Amygdala (tissue), 56 donors: ENCODE measurements at regions not wholly inside any gene's neighbourhood (a gene's known extent, or its start where the extent isn't known, plus 50 kb on each side); places are given as distances from the start of the nearest gene placed in this dataset.

ENCODE experiments used
- DNase-seq, 56 donors: peaks; one replicate each; lab custom pipeline; 2025; lab: John Stamatoyannopoulos, UW

DNA sequence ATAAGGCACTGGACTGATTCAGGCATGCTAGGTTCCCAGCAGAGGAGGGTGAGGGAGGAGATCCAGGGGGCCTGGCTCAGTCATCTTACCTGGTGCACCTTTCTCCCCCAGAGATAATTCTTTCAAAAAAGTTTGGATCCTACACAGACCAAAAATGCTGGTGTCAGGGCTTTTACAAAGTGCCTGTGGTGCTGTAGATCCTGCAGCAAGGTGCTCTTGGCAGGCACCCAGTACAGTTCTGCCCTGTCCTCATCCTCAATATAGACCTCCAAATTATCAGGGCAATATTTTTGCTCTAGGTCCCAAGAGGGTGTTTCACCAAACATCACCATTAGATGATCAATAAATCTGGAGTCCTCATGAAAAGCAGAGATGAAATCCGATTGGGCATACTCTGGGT lies 78.5 kb upstream of the IGFBP3 start:
- no peak for DNase-seq

DNA sequence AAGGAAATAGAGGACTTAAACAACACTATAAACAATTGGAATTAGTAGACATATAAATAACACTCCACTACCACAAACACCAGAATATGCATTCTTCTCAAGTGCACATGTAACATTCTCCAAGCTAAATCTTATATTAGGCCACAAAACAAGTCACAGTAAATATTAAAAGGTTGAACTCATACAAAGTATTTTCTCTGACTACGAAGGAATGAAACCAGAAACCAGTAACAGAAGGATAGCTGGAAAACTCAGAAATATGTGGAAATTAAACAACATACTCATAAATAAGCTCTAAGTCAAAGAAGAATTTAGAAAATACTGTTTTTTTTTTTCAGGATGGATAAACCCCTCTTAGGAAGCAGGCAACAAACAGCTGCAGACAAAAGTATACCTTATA lies 77.4 kb upstream of the IGFBP3 start:
- DNase-seq = no peak

DNA sequence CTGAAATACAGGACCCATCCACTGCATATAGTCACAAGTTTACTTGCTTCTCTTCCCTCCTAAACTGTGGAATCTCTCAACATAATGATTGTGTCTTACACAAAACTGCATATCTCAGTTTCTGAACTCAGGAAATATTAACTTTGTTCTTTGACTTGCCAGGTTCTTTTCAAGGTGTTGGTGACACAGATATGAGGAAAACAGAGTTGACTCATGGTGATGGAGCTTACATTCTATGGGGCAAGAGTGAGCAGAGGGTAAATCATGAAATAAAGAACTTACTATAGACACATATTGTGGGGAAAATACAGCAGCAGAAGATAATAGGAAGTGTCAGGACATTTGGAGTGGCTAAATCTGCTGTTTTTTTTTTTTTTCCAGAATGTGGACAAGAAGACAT lies 72.5 kb upstream of the IGFBP3 start:
- no peak for DNase-seq

DNA sequence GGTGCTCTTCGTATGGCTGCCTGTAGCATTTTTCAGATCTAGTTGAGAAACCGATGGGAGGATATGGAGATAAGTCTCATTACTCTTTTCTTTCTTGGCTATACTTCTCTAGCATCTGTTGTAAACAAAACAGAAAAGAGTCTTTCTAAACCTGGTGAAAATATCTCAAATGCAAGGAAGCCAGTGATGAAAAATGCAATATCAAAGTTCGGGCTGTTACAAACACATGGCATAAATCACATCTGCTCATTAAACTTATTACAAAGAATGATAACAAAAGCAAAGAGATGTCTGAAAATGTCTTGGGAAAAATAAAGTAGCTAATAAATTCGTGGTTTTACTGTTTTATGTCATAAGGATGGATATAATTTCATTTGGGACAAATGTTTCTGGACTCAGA lies 71.8 kb upstream of the IGFBP3 start:
- no peak for DNase-seq

DNA sequence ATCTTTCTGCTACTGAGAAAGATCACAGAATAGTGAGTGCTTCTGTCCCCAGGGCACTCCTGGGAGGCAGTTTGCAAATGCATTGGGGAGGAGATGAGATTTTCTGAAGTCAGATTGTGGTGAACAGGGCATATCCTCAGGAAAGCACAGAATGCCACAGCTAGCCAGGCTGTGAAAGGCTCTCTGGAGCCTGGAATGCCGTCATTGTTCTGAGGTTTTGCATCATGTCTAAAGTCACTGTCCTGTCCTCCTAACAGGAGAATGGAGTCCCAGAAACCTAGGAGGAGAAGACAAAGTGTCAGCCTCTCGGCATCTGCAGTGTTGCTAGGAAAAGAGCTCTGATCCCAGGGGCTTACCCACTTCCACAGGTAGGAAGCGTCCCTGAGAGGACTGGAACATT lies 69.2 kb upstream of the IGFBP3 start:
- DNase-seq = no peak

DNA sequence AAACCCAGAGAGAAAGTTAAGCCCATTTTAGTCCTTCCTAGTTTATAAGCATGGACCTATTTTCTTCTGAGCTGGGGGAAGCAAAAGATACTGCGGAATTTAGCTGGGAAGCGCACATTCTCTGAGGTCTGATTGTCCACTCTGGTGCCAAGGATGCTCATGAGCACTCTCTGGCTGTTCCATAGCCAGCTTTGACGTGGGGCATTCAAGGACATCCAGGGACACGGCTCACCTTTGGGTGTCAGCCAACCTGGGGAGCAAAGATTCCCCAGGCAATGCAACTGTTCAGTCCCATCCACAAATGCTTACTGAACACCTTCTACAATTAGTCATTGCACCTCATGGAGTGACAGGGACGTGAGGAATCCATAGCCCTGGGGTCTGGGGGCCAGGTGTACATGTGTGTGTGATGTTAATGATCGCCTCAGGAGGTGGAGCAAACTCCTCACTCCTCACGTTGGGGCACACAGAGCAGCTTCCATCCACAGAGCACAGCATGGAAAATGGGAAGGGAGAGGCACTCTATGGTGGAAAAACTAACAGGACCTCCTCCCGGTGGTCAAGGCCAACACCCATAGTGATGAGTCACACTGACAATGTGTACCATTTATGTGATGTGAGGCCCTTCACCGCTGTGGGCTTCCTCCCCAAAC lies 67.5 kb upstream of the IGFBP3 start:
- no peak for DNase-seq

DNA sequence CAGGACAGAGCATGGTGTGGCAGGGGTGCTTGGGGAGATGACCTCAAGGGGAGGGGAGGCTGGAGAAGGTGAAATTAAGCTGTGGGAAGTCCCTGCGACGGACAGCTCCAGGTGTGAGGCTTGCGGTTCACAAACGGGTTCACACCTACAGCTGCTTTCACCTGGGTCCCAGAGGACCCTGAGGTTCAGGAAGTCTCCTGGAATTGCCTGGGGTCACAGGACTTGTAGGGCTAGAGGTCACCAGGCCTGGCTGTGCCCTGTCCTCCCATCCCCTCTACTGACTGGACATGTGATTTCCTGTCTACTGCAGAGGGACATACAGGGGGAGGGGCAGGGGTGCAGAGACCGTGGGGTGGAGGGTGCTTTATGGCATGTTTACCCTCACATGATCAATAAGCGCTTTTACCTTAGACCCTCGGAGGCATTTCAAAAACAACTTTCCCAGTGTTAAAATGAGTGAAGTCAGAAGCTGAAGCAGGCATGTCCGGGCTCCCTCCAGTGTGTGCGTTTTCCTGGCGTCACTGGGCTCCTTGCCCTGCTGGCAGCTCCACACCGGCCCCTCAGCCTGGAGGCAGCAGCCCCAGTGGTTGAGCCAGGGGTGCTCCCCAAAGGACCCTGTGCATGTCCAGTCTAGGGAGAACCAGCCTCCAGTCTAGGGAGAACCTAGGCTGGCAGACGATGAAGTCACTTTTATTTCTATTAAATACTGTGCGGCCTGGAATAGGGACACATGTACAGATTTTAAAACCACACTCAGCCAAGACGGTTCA lies 66.6 kb upstream of the IGFBP3 start:
- DNase-seq = no peak

DNA sequence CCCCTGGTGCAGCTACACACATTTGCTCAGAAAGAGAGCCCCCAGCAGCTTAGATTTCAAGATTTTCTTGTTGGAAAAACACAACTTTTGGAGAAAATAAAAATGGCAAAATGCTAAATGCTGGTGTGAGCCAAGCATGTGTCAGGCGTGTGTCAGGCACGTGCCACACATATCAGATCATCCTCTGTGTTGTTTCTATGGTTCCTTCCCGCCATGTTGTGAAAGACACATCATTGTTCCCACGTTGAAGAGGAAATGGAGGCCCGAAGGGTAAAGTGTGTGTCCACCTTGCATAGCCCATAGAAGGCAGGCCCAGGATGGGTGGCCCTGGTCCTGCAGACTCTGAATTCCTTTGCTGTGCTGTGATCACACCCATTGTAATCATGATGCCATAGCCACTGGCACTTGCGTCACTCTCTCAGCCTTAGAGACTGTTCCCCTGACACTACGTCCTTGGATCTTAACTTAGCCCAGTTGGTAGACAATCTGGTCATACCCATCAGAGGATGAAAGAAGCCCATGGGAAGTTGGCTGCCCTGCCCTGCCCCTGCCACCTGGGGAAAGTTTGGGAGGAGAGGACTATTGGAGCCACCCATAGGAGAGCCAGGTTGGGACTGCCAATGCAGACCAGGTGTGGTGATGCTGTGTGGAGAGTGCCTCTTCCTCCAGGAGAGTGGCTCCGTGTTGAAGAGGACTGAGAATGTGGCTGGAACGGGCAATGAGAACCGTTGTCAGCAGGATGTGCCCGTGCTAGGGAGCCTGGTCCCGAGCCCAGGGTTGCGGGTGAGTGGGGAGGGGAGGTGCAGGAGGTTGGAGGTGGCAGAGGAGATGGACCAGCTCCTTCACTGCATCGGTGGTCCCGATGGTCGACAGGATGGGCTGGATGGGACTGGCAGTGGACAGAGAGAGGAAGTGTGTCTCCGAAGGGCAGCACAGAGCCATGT lies 65.6 kb upstream of the IGFBP3 start:
- no peak for DNase-seq

DNA sequence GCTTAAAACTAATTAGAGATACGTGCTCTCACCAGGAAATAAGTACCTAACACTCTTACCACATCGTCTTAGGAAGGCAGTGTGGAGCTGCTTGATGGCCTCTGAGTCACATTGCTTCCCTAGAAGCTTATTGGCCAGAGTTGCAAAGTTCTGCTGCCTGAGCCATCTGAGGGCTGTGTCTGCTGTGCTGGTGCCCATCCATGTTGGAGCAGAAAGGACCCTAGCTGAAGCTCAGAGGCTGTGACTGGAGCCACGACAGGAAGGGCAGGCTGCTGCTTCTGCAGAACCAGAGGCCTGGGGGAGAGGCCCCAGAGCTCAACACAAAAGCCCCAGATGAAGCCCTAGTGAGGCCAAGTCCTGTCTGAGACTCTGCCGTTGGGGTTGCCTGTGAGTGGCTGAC lies 64.8 kb upstream of the IGFBP3 start:
- DNase-seq = no peak

DNA sequence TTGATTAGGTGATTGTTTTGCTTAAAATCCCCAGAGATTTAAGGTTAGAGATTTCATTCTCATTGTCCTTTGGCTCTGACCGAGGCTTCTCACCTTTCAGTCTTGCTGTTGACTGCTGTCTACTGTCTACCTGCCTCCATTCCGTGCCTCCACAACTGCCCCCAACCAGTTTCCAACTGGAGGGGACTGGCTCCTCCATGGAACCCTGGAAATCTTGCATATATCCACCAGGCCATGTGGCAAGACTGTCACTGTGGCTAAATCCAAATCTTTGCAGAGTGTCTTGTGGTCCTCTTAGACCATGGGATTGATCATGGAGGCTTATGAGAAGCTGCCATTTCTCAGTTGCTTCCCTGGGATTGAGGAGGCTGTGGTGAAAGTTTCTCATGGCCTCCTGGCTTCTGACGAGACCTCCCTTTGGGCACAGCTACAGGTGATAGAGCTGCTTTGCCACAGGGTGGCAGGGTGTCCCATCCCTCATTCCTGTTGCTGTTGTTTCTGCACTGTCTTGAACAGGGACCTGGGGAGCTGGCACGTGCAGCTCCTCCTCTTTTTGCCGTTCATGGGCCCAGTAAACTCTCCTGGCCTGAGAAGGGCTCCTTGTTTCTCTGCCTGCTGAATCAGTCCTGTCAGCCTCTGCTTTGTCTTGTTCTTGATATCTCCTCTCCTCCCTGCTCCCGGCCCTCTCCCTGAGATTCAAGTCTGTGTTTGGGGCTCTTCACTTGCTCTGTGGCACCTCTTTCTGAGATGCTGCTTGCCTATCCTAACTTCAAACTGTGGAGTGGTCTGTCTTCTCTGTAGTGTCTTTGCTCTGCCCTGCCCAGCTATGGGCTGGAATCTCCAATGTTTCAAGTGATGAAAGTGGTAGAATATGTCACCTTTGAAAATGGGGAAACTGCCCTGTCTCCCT lies 63.6 kb upstream of the IGFBP3 start:
- DNase-seq = no peak

DNA sequence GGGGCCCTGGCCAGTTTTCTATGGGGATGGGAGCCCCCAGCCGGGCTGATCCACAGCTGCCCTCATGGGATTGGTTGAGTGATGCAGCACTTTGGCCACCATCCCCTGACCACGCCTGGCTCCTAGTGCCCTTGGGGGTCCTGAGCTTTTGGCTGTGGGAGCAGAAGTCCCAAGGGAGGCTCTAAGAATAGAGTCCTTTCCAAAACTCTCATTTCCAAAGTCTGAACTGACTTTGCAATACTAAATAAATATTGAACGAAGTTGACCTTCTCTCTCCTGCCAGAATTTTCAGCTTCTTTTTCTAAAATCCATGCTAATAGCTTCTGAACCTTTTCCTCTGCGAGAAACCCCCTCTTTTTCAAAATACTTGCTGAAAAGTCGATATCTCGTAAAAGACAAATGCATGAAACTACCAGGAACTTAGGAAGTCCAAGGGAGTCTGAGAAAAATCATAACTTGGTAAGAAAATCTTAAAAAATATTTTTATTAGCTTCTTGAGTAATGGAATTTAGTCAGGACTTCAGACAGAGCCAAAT lies 62.7 kb upstream of the IGFBP3 start:
- no peak for DNase-seq

DNA sequence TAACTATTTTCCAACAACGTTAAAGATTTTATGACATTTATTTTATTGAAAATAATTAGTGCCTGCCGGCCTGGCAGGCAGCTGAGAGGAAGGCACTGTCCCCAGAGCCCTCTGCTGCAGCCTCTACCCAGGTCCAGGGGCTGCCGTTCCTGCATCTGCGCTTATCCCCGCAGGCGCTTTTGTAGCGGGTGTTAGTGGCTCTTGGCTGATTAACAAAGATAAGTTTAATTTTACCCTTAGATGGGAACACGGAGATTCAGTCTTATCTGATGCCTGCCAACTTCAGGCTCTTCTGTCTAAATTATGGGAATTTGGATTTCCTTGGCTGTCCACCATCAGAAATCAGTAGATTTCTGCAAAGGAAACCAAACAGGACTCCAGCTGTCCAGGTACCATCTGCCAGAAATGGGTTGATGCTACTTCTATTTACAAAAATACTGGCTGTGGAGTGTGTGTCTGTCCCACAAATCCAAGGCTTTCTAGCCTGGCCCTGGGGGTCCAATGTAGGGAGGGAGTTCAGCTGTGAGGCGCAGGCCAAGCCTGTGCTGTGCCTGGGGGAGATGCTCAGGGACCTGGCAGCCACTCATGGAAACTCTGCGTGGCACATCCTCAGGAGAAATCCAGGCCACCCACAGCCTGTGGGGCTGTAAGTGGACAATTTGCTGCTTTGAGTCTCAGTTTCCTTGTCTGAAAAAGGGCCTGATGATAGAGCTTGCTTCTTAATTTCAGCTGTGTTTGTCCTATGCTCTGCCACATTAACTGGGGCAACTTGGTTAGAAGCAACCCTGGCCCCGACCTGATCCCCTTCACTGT lies 62.0 kb upstream of the IGFBP3 start:
- no peak for DNase-seq

DNA sequence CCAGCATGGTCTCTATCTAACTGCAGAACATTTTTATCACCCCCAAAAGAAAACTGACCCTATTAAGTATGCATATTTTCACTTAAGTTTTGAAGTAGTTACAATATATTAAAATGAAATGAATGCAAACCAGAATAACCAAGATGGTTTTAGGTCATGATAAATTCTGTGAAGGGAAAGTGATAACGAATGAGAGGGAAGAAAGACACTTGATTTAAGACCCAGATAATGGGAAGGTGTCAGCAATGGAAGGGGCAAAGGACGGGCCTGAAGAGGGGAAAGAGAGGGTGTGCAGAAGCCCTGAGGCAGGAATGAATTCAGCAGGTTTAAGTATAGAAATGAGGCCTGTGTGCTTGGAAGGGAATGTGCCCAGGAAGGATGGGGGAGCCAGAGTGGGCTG lies 61.1 kb upstream of the IGFBP3 start:
- no peak for DNase-seq

DNA sequence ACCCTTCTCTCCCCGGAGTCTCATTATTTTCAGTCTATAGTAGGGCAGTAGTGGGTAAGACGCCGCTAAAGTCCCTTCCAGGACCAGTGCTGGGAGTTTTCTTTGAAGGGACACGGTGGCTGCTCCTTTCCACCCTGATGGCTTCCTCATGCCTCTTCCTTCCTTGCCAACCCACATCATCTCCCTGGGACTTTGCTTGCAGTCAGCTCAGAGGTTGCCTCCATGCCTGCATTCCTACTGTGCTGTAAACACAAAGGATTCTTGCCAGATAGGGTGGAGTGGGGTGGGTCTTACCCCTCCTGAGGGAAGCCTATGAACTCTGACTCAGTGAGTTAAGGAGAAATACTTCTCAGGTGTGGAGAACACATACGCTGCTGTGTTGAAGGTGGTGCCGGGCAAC lies 59.9 kb upstream of the IGFBP3 start:
- DNase-seq = no peak

DNA sequence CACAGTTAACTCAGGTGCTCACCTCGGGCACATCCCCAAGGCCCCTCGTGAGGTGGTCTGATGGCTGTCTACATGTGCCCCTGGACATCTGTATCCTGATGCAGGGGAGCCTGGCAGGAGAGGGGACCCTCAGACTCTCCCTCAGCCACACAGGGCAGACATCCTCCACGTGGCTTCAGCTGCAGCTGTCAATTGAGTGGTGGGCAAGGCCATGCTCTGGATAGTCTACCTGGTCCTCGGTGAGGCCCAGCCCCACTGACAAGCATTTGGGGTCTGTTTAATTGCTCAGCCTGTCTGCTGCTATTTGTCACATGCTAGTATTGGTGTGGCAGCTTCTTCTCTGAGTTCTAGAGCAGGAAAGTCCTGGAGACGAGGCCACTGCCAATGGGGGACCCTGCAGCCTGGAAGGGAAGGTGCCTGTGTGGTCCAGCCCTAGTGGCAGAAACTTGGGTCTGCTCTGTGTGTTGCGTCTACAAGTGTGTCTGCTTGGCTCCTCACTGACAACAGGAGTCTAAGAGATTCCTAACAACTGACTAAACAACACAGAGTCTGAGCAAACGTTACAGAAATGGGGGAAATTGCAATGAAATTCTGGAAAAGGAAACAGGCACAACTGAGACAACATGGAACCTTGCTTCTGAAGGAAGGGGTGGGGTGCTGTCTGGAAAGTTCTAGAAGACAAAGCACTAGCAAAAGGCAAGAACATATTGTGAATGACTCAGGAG lies 59.3 kb upstream of the IGFBP3 start:
- DNase-seq = no peak

DNA sequence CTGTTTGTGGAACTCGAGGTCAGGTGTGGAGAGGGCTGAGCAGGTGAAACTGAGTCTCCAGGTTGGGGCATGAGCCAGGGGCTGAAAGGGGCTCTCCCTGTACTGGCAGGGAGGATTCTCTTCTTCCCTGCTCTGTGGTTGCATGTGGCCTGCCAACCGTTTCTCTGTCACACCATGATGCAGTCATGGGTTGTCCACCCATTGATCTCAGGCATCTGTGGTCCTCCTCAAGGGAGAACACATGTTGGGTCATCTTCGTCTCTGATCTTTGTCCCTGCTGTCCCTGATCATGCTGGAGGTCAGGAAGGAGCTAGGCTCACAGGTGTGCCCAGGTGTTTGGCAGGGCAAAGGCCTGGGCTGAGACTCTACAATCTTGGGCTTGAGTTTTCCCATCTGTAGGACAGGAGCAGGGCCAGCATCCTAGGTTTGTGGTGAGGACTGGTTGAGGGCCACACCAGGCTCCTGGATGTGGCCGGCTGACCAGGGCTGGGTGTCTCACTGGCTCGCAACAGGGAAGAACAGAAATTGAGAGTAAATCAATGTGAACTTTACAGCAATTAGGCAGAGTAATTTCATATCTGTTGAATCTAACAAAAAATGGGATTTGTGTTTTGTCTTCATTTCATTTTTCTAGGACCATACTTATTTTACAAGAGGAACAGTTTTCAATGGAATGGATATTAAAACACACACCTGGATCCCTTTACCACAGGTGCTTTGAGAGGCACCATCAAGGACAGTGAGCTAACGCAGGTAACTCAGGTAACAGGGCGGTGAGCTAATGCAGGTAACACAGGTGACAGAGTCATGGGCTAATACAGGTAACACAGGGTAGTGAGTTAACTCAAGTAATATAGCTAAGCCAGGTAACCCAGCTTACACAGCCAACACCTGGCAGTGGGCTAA lies 58.5 kb upstream of the IGFBP3 start:
- DNase-seq = no peak

DNA sequence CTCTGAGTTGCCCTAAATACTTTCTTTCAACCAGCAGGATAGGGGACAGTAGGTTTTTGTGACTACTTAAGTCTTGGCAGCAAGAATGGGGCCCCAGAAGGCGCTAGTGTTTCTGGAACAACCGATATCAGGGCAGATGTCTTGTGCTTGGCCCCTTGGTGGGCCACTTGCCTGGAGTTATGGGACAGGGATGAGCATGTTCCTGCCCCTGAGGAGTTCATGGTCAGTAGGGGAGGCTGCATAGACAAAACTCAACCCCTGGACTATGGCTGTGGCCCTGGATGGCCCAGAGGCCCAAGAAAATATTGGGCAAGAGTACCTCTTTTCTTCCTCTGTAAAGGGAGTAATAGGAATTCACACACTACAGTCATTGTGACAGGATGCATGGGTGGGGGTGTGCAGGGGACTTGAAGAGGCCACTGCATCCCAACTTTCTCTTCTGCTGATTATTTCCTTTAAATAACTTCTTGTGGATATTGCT lies 57.7 kb upstream of the IGFBP3 start:
- DNase-seq = no peak
